MM.1S (cell line): ENCODE measurements at regions not wholly inside any gene's neighbourhood (a gene's known extent, or its start where the extent isn't known, plus 50 kb on each side); places are given as distances from the start of the nearest gene placed in this dataset.
"Not testable (repeated sequence)": the region's sequence is repeated elsewhere in the genome, so short reads cannot be mapped to it uniquely, and the experiment has no call there.

Source experiments
- CTCF ChIP-seq: fragments of 300-600 bp; sonication (generic); IDR thresholded peaks from 2 replicates; pipeline ENCODE4 v1.5.1; 2016; ENCODE audit warnings: antibody characterized with exemption, low read length, mixed read lengths
- EZH2 ChIP-seq: fragments of 300-600 bp; sonication (generic); optimal IDR thresholded peaks from 2 replicates; pipeline ENCODE3; 2017; ENCODE audit warnings: low read depth, mild to moderate bottlenecking, antibody characterized with exemption, low read length, mixed read lengths

- not testable (repeated sequence) for TF ChIP-seq CTCF, EZH2
Observed at GRCh38 chr5:120181238-120181637, 282.9 kb upstream of the PRR16 start.
